ENCODE measurements at regions not wholly inside any gene's neighbourhood (a gene's known extent, or its start where the extent isn't known, plus 50 kb on each side); places are given as distances from the start of the nearest gene placed in this dataset.

DNA sequence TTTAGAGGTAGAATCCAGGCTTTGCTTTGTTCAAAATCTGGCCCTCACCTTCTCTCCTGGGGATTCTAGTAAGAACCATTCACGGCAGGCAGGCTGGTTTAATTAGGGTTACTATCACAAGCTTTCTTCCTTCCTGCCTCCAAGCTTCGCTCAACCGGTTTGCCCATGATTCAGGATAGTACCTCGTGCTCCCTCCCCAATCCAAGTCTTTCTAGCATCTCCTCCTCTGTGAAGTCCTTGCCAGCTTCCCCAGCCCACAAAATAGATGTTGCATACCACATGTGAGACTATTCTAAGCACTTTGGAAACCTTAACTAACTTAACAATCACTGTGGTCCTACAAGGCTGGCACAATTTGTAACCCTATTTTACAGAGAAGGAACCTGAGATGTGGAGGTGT is 135.1 kb downstream of the SOCS6 start:
- no peak overlapping the region for H3K27ac ChIP-seq
- H3K9me3 ChIP-seq (replicated peaks): peaks cover 3% of the 10 kb centered on the region; the same call in 1 of the 2 replicates
- peak in 1 of 2 experiments; percentile 15 for DNase-seq (ENCODE audit: low read depth in 1 of 2, low spot score in 2 of 2)
- no peak overlapping the region for H3K4me3 ChIP-seq
- peaks cover 42% of the 10 kb centered on the region for H3K4me1 ChIP-seq (replicated peaks)
- no peaks in the 10 kb centered on the region for H3K36me3 ChIP-seq
- H3K27me3 ChIP-seq (replicated peaks): no peaks in the 10 kb centered on the region

DNA sequence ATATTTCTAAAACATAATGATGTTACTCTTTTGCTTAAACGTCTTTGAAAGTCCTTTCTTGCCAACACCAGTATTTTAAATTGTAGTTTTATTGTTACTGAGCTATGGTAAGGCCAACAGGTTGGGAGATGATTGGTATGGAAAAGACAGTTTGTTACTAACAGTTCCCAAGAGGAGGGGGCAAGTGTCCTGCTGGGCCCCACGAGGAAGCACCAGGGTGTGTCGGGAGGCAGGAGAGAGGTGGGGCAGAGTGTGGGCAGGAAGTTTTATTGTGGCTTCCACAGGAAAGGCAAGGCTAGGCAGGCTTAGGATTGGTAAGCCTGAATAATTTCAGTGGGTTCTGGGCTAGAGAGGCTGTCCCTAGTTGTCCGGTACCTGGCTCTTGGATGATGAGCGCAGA is 134.3 kb downstream of the SOCS6 start:
- H3K27me3 ChIP-seq (replicated peaks): no peaks in the 10 kb centered on the region
- peaks cover 3% of the 10 kb centered on the region; the same call in 1 of the 2 replicates for H3K9me3 ChIP-seq (replicated peaks)
- H3K4me1 ChIP-seq (replicated peaks): peaks cover 42% of the 10 kb centered on the region
- no peak overlapping the region for H3K4me3 ChIP-seq
- DNase-seq (ENCODE audit: low read depth in 1 of 2, low spot score in 2 of 2): peak in 1 of 2 experiments; percentile 16
- H3K27ac ChIP-seq: peak overlapping the region; percentile 48; the same call in 1 of the 2 replicates
- H3K36me3 ChIP-seq: no peaks in the 10 kb centered on the region

DNA sequence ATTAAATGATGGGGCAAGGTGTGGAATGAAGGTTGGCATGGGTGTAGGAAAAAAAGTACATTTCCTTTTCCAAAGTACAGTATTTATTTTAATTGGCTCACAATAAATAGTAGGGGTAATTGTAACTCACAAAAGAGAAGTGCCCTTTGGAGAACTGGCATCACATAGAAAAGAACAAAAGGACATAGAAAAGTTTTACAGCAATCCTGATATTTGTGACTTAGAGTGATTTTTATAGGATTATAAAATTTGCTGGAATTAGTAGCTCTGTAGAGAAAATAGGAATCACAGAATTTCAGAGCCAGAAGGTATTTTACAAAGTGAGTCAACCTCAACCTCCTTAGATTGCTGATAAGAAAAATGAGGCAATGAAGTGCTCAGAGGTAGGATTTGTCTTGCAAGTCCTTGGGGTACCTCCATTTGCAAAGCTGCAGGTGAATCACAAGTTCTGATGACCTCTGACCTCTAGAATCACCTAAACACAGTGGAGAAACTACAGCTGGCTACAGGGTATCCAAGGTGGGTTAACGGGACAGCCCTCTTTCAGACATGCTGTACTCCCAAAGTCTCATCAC is 133.6 kb downstream of the SOCS6 start:
- Histone ChIP-seq H3K36me3 (no peaks in the 10 kb centered on the region), H3K27ac (peak overlapping the region; percentile 48), H3K4me3 (no peak overlapping the region), H3K9me3 (replicated peaks) (peaks cover 3% of the 10 kb centered on the region; the same call in 1 of the 2 replicates), H3K4me1 (replicated peaks) (peaks cover 42% of the 10 kb centered on the region), H3K27me3 (replicated peaks) (no peaks in the 10 kb centered on the region)
- DNase-seq (ENCODE audit: low read depth in 1 of 2, low spot score in 2 of 2): peak in 1 of 2 experiments; percentile 8

DNA sequence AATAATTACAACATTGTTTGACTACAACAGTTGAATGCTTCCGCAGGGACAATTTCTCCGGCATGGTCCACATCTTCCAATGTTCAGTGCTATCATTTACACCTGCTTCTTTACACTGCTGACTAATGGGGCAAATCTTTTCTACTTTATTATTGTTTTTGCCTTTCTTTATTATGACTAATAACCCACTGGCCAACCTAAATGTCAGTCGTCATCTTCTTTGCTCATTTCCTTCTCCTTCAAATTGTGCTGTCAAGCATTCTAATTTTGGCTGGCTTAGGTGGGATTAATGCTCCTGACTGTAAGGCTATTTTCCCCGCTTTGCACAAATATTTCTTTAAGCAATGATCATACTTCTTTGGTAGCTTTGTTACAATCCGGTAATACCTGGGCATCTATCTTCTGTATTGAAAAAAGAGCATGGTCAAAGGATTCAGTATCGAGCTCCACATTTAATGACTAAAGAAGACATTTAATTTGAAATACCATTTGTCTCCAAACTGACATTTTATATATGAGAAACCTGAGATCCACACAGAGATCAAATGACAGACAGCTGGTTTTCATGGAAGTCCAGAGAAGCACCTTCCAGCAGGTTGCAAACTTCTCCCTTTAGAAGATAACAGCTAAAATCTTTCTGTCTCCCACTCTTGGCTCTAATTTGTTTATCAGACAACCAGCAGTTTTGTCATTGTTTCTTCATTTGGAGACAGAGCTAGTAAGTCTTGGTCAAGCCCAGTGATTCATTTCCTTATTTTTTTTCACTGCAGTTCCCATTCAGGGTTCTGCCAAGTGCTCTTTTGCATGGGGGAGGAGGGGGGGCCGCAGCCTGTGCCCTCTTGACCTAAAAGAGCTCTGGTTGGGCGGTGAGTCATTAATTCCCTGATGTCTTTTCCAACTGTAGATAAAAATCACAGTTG is 132.9 kb downstream of the SOCS6 start:
- H3K36me3 ChIP-seq: no peaks in the 10 kb centered on the region
- H3K27ac ChIP-seq: peak overlapping the region; percentile 78
- peaks cover 3% of the 10 kb centered on the region; the same call in 1 of the 2 replicates for H3K9me3 ChIP-seq (replicated peaks)
- no peaks in the 10 kb centered on the region for H3K27me3 ChIP-seq (replicated peaks)
- peaks cover 42% of the 10 kb centered on the region for H3K4me1 ChIP-seq (replicated peaks)
- no peak overlapping the region for H3K4me3 ChIP-seq
- peak; percentile 91 to 93 for DNase-seq (ENCODE audit: low read depth in 1 of 2, low spot score in 2 of 2)

DNA sequence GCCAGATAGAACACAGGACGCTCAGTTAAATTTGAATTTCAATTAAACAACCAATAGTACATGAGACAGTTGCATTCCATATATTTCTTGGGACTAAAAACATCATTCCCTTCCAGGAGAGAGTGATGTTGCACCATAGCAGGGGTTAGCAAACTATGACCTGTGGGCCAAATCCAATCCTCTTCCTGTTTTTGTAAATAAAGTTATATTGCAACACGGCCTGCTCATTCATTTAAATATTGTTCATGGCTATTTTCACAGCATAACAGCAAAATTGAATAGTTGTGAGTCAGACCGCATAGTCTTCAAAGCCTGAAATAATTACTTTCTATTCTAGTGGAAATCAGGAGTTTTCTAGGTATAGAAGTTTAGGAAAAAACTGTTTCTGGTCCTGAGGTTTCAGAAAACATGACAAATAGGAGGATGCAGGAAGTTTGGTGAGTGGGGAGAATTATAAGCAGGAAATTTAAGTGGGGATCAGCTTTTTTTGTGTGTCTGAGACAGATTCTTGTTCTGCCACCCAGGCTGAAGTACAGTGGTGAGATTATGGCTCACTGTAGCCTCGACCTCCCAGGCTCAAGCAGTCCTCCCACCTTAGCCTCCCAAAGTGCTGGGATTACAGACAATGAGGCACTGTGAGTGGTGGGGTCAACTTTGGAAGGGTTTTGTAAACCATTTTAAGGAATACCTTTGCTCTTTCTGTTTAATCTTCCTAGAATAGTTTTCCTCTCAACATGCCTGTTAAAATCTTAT is 131.5 kb downstream of the SOCS6 start:
- H3K27ac ChIP-seq: peak overlapping the region; percentile 40
- no peaks in the 10 kb centered on the region for H3K9me3 ChIP-seq (replicated peaks)
- DNase-seq (ENCODE audit: low read depth in 1 of 2, low spot score in 2 of 2): peak; percentile 19 to 50
- no peak overlapping the region for H3K4me3 ChIP-seq
- no peaks in the 10 kb centered on the region for H3K36me3 ChIP-seq
- peaks cover 42% of the 10 kb centered on the region for H3K4me1 ChIP-seq (replicated peaks)
- no peaks in the 10 kb centered on the region for H3K27me3 ChIP-seq (replicated peaks)

DNA sequence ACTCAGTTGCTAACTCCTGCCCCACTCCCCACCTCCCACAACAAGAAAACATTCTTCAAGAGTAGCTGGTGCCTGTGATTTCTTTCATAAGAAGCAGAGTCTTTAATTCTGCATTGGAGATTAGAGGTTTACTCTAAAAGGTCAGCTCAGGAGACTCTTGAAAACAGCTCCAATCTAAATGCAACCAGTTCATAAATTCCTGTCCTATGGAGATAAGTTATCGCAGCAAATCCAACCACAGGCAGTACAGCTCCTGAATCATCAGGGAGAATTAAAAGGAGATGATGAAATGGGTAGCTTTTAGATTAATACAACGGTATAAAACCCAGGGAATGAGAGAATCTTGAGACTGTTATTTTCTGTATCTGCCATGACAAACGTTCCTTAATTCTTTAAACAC is 130.7 kb downstream of the SOCS6 start:
- Histone ChIP-seq H3K4me3 (no peak overlapping the region), H3K27ac (no peak overlapping the region), H3K4me1 (replicated peaks) (peaks cover 42% of the 10 kb centered on the region), H3K36me3 (no peaks in the 10 kb centered on the region), H3K27me3 (replicated peaks) (no peaks in the 10 kb centered on the region), H3K9me3 (replicated peaks) (no peaks in the 10 kb centered on the region)
- DNase-seq (ENCODE audit: low read depth in 1 of 2, low spot score in 2 of 2): peak in 1 of 2 experiments; percentile 2

DNA sequence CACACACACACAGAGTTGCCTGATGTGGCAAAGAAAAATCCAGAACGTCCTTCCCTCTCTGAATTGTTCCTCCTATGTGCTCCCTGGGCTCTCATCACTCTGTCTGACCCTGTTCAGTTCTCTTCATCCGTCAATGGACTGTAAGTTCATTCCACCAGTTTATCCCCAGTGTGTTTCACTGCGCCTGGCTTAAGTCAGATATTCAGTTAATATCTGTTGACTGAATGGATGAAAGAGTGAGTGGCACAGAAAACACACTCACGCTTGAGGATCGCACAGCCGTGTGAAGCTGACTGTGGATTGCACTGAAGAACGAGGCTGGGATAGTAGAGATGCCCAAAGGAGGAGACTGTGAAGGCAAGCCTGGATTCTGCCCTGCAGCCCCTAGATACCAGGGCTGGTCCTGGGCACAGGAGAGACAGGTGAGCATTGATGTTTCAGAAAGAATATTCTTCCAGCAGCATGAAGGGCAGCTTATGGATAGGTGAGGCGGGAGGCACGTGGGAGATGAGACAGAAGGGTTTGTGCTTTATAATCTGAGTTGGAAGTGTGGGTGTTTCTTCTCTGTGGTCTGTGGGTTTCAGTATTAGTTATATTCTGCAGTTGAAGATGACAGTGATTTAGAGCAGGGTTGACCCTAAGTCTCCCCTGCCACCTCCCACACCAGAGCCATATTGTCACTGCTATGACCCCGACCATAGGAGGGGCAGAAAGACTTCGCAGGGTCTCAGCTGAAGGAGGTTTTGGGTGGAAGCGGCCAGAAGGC is 129.9 kb downstream of the SOCS6 start:
- no peaks in the 10 kb centered on the region for H3K9me3 ChIP-seq (replicated peaks)
- DNase-seq (ENCODE audit: low read depth in 1 of 2, low spot score in 2 of 2): peak in 1 of 2 experiments; percentile 19
- H3K4me1 ChIP-seq (replicated peaks): peaks cover 42% of the 10 kb centered on the region
- H3K27ac ChIP-seq: no peak overlapping the region
- no peaks in the 10 kb centered on the region for H3K27me3 ChIP-seq (replicated peaks)
- H3K36me3 ChIP-seq: no peaks in the 10 kb centered on the region
- no peak overlapping the region for H3K4me3 ChIP-seq

DNA sequence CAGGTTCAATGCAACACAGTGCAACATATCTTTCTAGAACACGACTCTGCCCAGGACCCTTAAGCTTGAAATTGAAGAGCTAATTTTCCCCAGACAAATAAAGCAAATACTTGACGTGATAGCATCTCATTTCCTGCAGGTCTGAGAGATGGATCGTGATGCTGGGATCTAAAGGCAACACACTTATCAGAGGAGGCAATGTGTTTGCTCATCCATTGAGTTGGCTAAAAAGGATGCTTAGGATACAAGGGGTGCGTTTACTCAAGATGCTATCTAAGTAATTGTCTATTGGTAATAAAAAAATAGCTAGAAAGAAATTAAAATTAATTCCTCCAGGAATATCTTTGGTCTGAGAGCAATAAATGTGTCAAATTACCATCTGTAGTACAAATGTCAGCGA is 129.0 kb downstream of the SOCS6 start:
- no peaks in the 10 kb centered on the region for H3K36me3 ChIP-seq
- H3K9me3 ChIP-seq (replicated peaks): no peaks in the 10 kb centered on the region
- H3K27ac ChIP-seq: no peak overlapping the region
- no peak overlapping the region for H3K4me3 ChIP-seq
- no peaks in the 10 kb centered on the region for H3K27me3 ChIP-seq (replicated peaks)
- H3K4me1 ChIP-seq (replicated peaks): peaks cover 34% of the 10 kb centered on the region
- no peak for DNase-seq (ENCODE audit: low read depth in 1 of 2, low spot score in 2 of 2)

DNA sequence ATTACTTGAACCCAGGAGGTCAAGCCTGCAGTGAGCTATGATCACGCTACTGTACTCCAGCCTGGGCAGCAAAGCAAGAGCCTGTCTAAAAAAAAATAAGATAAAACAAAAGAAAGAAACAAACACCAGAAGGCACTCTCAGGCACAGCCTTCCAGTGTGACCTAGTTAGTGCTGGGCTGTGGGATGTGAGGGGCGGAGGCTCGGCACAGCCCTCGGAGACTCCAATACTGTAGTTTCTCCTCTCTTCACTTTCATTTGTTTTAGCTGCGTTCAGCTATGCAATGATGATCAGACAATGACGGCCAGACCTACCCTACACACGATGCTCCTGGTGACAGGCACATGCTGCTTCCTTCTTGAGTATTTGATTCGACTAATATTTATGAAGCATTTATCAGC is 127.7 kb downstream of the SOCS6 start:
- H3K4me1 ChIP-seq (replicated peaks): peaks cover 28% of the 10 kb centered on the region
- H3K4me3 ChIP-seq: no peak overlapping the region
- H3K27ac ChIP-seq: no peak overlapping the region
- no peaks in the 10 kb centered on the region for H3K9me3 ChIP-seq (replicated peaks)
- H3K36me3 ChIP-seq: no peaks in the 10 kb centered on the region
- peak in 1 of 2 experiments; percentile 8 for DNase-seq (ENCODE audit: low read depth in 1 of 2, low spot score in 2 of 2)
- no peaks in the 10 kb centered on the region for H3K27me3 ChIP-seq (replicated peaks)

DNA sequence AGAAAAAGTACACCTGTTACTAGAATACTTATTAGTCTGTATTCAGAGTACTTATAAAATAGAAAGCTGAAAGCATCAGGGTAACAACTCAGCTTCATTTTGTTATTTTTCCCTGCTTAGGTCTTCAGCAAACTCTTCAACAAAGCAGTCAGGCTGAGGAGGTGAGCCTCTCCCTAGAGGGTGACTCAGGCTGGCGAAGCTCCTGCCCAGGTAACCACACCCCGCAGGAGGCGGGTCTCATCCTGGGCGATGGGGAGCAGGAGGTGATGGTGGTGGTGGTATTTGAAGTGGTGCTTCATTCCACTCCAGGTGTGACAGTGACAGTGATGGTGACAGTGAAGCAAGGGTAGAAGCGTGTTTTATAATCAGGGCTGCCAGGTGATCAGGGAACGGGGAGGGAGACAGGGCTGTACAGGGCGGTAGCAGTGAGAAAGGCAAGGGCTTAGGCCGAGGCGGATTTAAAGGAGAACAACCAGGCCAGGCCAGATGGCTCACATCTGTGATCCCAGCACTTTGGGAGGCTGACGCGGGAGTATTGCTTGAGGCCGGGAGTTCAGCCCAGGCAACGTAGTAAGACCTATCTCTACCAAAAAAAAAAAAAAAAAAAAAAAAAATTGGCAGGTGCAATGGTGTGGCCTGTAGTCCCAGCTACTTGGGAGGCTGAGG is 127.1 kb downstream of the SOCS6 start:
- Histone ChIP-seq H3K4me3 (no peak overlapping the region), H3K9me3 (replicated peaks) (no peaks in the 10 kb centered on the region), H3K4me1 (replicated peaks) (peaks cover 23% of the 10 kb centered on the region), H3K36me3 (no peaks in the 10 kb centered on the region), H3K27ac (no peak overlapping the region), H3K27me3 (replicated peaks) (no peaks in the 10 kb centered on the region)
- DNase-seq (ENCODE audit: low read depth in 1 of 2, low spot score in 2 of 2): peak in 1 of 2 experiments; percentile 16

DNA sequence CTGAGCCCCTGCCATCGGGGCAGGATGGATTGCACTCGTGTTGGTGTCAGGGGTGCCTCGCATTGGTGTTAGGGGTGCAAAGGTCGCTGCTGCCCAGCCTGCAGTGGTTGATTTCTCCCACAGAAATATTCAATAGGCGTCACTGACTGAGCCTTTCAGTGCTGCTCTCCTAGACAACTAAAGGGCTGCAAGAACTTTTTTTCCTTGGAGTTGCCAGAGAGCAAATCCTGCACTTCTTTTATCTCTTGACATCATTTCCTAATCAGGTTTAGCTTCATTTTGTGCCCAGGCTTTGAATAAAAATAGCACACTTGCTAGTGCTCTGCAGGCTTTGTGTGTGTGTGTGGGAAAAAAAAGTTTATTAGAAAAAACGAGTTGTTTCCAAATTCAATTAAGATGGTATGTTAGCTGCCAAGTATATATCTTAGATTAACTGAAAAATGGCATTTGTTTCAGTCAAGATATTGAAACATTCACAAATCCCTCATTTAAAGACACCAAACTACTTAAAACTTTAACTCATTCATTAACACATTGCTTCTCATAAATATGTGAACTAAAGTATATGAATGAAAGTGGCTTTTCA is 125.6 kb downstream of the SOCS6 start:
- no peaks in the 10 kb centered on the region for H3K36me3 ChIP-seq
- no peak overlapping the region for H3K27ac ChIP-seq
- H3K27me3 ChIP-seq (replicated peaks): no peaks in the 10 kb centered on the region
- no peaks in the 10 kb centered on the region for H3K9me3 ChIP-seq (replicated peaks)
- no peak overlapping the region for H3K4me3 ChIP-seq
- DNase-seq (ENCODE audit: low read depth in 1 of 2, low spot score in 2 of 2): peak in 1 of 2 experiments; percentile 16
- H3K4me1 ChIP-seq (replicated peaks): peaks cover 7% of the 10 kb centered on the region

DNA sequence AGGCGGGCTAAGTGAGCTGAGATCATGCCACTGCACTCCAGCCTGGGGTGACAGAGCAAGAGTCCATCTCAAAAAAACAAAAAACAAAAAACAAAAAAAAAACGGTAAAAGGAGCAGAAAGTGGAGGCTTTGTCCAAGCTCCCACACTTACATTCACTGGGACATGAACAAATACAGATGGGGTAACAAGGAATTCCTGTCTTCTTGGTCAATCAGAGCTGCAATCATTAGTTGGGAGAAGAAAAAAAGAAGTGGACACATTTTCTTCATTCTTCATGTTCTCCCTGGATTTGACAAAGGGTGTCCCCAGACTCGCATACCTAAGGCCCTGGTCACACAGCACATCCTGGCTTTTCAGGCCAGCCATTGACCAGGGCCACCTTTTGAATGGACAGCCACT is 124.6 kb downstream of the SOCS6 start:
- no peaks in the 10 kb centered on the region for H3K36me3 ChIP-seq

More for the DNA sequence above, 124.6 kb downstream of the SOCS6 start:
- H3K27me3 ChIP-seq (replicated peaks): no peaks in the 10 kb centered on the region
- DNase-seq (ENCODE audit: low read depth in 1 of 2, low spot score in 2 of 2): no peak
- H3K4me1 ChIP-seq (replicated peaks): peaks cover 6% of the 10 kb centered on the region; the same call in 1 of the 2 replicates
- H3K27ac ChIP-seq: no peak overlapping the region
- no peaks in the 10 kb centered on the region for H3K9me3 ChIP-seq (replicated peaks)
- no peak overlapping the region for H3K4me3 ChIP-seq
